Endothelial cell of umbilical vein (primary cell): ENCODE measurements at regions not wholly inside any gene's neighbourhood (a gene's known extent, or its start where the extent isn't known, plus 50 kb on each side); places are given as distances from the start of the nearest gene placed in this dataset.

Experiments used
- BruUV-seq: library from RNA; stranded (reverse); fragments of 400-500 nt; replicated peaks from 2 replicates; lab custom pipeline; 2021; lab: Mats Ljungman, UMichigan
- CTCF ChIA-PET: fragments of 300-600, 350-600 bp; sonication (Branson Sonifier 250); formaldehyde crosslinking; loops from one replicate; lab custom pipeline; 2021; ENCODE audit warnings: antibody characterized with exemption, inconsistent platforms; lab: Charles Lee
- POLR2A ChIA-PET: fragments of 300-600, 350-600 bp; sonication (Branson Sonifier 250); formaldehyde crosslinking; loops from one replicate; lab custom pipeline; 2021; ENCODE audit warnings: antibody characterized with exemption, inconsistent platforms; lab: Charles Lee
- DNase-seq: peaks from one replicate; pipeline ENCODE4 v3.0.0-alpha.2; 2011; ENCODE audit warnings: low read depth, low spot score
- FAIRE-seq: peaks from 2 replicates; lab custom pipeline; 2011; peaks lifted over from hg19 to GRCh38; lab: Jason Lieb, UNC
- H2AFZ ChIP-seq: 2 replicates; pipeline ENCODE4 v1.6.0; 2012; ENCODE audit warnings: low read depth, low read length, control low read depth, inconsistent platforms
- H3K27ac ChIP-seq: 2 replicates; pipeline ENCODE4 v1.5.1; 2011; ENCODE audit warnings: low read depth, mild to moderate bottlenecking, control low read depth, low read length, moderate library complexity; ENCODE audit not compliant: insufficient read depth
- H3K27me3 ChIP-seq, 2 experiments: 2 replicates each; pipeline versions ENCODE4 v1.6.0 to v1.6.1; 2011; ENCODE audit warnings: low read length in 2 of 2, mixed read lengths in 1 of 2; ENCODE audit not compliant: control insufficient read depth in 2 of 2, insufficient read depth in 2 of 2
- H3K36me3 ChIP-seq, 2 experiments: 2 replicates in 1 of 2; 3 replicates in 1 of 2; pipeline ENCODE4 v1.5.1; 2011; ENCODE audit warnings: low read length in 2 of 2, mild to moderate bottlenecking in 1 of 2, moderate library complexity in 1 of 2; ENCODE audit not compliant: control insufficient read depth in 2 of 2, insufficient read depth in 2 of 2; ENCODE audit errors: extremely low read depth in 1 of 2
- H3K4me1 ChIP-seq: 3 replicates; pipeline ENCODE4 v1.5.1; 2011; ENCODE audit warnings: mild to moderate bottlenecking, low read length; ENCODE audit not compliant: control insufficient read depth, insufficient read depth; ENCODE audit errors: extremely low read depth
- H3K4me2 ChIP-seq: 2 replicates; pipeline ENCODE4 v1.6.1; 2011; ENCODE audit warnings: low read length, control low read depth, mixed read lengths; ENCODE audit not compliant: insufficient read depth
- H3K4me3 ChIP-seq, 3 experiments: fragments of 200-600 bp in 1 of 3; sonication (generic), shearing (Covaris generic) in 1 of 3; replicated peaks in 1 of 3; 2 replicates each; pipeline ENCODE4 v1.5.1; 2011 to 2016; ENCODE audit warnings: control low read depth in 3 of 3, low read length in 3 of 3, mild to moderate bottlenecking in 2 of 3, inconsistent platforms in 1 of 3, low read depth in 1 of 3, moderate library complexity in 1 of 3; ENCODE audit not compliant: insufficient read depth in 1 of 3
- H3K79me2 ChIP-seq: 2 replicates; pipeline ENCODE4 v1.6.0; 2012; ENCODE audit warnings: low read length, inconsistent platforms; ENCODE audit not compliant: control insufficient read depth, insufficient read depth
- H3K9ac ChIP-seq: replicated peaks from 2 replicates; pipeline ENCODE3; 2011; ENCODE audit warnings: low read length, control low read depth; ENCODE audit not compliant: insufficient read depth; ENCODE audit errors: extremely low read depth
- H3K9me1 ChIP-seq: replicated peaks from 3 replicates; pipeline ENCODE4 v1.6.0; 2011; ENCODE audit warnings: mild to moderate bottlenecking, low read length; ENCODE audit not compliant: control insufficient read depth, insufficient read depth; ENCODE audit errors: extremely low read depth
- H3K9me3 ChIP-seq: replicated peaks from 2 replicates; pipeline ENCODE4 v1.5.1; 2012; ENCODE audit warnings: low read length, inconsistent platforms; ENCODE audit not compliant: control insufficient read depth, insufficient read depth
- H4K20me1 ChIP-seq: replicated peaks from 2 replicates; pipeline ENCODE3; 2011; ENCODE audit warnings: mild to moderate bottlenecking, low read length; ENCODE audit not compliant: control insufficient read depth, insufficient read depth; ENCODE audit errors: extremely low read depth
- CTCF ChIP-seq, 2 donors: IDR thresholded peaks; 1 replicate in 1 of 2; 2 replicates in 1 of 2; pipeline ENCODE4 v1.5.1; 2011; ENCODE audit warnings: low read length in 2 of 2, mild to moderate bottlenecking in 2 of 2, moderate library complexity in 2 of 2, control low read depth in 1 of 2, inconsistent platforms in 1 of 2, low read depth in 1 of 2; ENCODE audit not compliant: insufficient read depth in 1 of 2; ENCODE audit errors: extremely low read depth in 1 of 2
- EZH2 ChIP-seq: IDR thresholded peaks from 2 replicates; pipeline ENCODE4 v1.6.1; 2012; ENCODE audit warnings: borderline replicate concordance, low read depth, mild to moderate bottlenecking, moderate library complexity, low read length, inconsistent platforms; ENCODE audit not compliant: severe bottlenecking
- FOS ChIP-seq: IDR thresholded peaks from 2 replicates; pipeline ENCODE4 v1.6.1; 2011; ENCODE audit warnings: mild to moderate bottlenecking, low read length, moderate library complexity, borderline replicate concordance; ENCODE audit not compliant: insufficient read depth
- GATA2 ChIP-seq: IDR thresholded peaks from 2 replicates; pipeline ENCODE4 v1.7.0; 2011; ENCODE audit warnings: low read depth, mild to moderate bottlenecking, moderate library complexity, mixed read lengths, low read length; ENCODE audit not compliant: insufficient read length, insufficient read depth
- JUN ChIP-seq: IDR thresholded peaks from 2 replicates; pipeline ENCODE4 v1.6.1; 2011; ENCODE audit warnings: borderline replicate concordance, low read depth; ENCODE audit not compliant: insufficient read length, insufficient read depth
- MAX ChIP-seq: IDR thresholded peaks from 2 replicates; pipeline ENCODE4 v1.6.1; 2011; ENCODE audit not compliant: insufficient read depth, insufficient read length
- MYC ChIP-seq: IDR thresholded peaks from one replicate; pipeline ENCODE4 v1.6.1; 2011; ENCODE audit warnings: mild to moderate bottlenecking, low read depth, low read length
- POLR2A ChIP-seq: IDR thresholded peaks from 2 replicates; pipeline ENCODE4 v1.6.1; 2012; ENCODE audit warnings: low read depth, mild to moderate bottlenecking, control low read depth, low read length
- POLR2AphosphoS5 ChIP-seq: IDR thresholded peaks from 2 replicates; pipeline ENCODE4 v1.6.1; 2012; ENCODE audit warnings: low read depth, mild to moderate bottlenecking, control low read depth, low read length, moderate library complexity; ENCODE audit not compliant: insufficient read depth
- dilution Hi-C: fragments of 300-500 bp; cut with MboI; formaldehyde crosslinking; loops from one replicate; pipeline ENCODE4 v1.15.0; 2019; ENCODE audit warnings: low sequenced_read_pairs; ENCODE audit not compliant: extremely low pct_ligation_motif_present
- intact Hi-C: fragments of 100-400 bp; cut with micrococcal nuclease; formaldehyde crosslinking; loops from one replicate; pipeline ENCODE4 v1.10.0; 2022

- no peak overlapping the region for H3K4me3 ChIP-seq
- H2AFZ ChIP-seq = no peak overlapping the region
- FAIRE-seq (no peak), DNase-seq (no peak)
- no peak for TF ChIP-seq FOS
- no peak for TF ChIP-seq POLR2AphosphoS5
- TF ChIP-seq CTCF (IDR thresholded peaks at IDR 0.05; ENCODE audit: extremely low read depth in 1 of 2, insufficient read depth in 1 of 2, low read depth in 1 of 2, low read length in 2 of 2) = no peak
- TF ChIP-seq MYC = no peak
- no peak for TF ChIP-seq MAX
- TF ChIP-seq GATA2 = no peak
- no peak for TF ChIP-seq POLR2A
- TF ChIP-seq EZH2 = no peak
- no peak for TF ChIP-seq JUN
- no peaks in the 10 kb centered on the region for H4K20me1 ChIP-seq
- no peaks in the 10 kb centered on the region for H3K27me3 ChIP-seq
- POLR2A ChIA-PET = no interaction called here
- no TSS peak for BruUV-seq
- dilution Hi-C loops (no loop called here), intact Hi-C loops (no loop called here)
- H3K9ac ChIP-seq = no peak overlapping the region
- no peak overlapping the region for H3K27ac ChIP-seq
- no peaks in the 10 kb centered on the region for H3K79me2 ChIP-seq
- H3K4me1 ChIP-seq = no peaks in the 10 kb centered on the region
- CTCF ChIA-PET = no interaction called here
- no peaks in the 10 kb centered on the region for H3K36me3 ChIP-seq
- peaks cover 7% of the 10 kb centered on the region for H3K9me3 ChIP-seq
- H3K4me2 ChIP-seq = no peak overlapping the region
- H3K9me1 ChIP-seq = no peaks in the 10 kb centered on the region
Observed at GRCh38 chr2:103810875-103811274, 1043.0 kb upstream of the POU3F3 start.
